Stomach (tissue), 8 donors: ENCODE measurements at regions not wholly inside any gene's neighbourhood (a gene's known extent, or its start where the extent isn't known, plus 50 kb on each side); places are given as distances from the start of the nearest gene placed in this dataset.

ENCODE experiments used
- DNase-seq, 2 donors: peaks; one replicate each; pipeline versions ENCODE4 v3.0.0 to v3.0.0-alpha.2; 2013 to 2019
- H3K27ac ChIP-seq, 5 donors: fragments of 200-600 bp in 4 of 5; sonication (generic) in 4 of 5; one replicate each; pipeline ENCODE4 v1.5.1; 2013 to 2019; ENCODE audit warnings: mild to moderate bottlenecking in 1 of 5, moderate library complexity in 1 of 5
- H3K27me3 ChIP-seq, 3 donors: fragments of 200-600 bp; sonication (generic); one replicate each; pipeline ENCODE4 v1.5.1; 2017 to 2019; ENCODE audit warnings: mixed run types in 1 of 3
- H3K36me3 ChIP-seq, 4 donors: fragments of 200-600 bp; sonication (generic); 1 replicate in 3 of 4; 2 replicates in 1 of 4; pipeline ENCODE4 v1.5.1; 2016 to 2019
- H3K4me1 ChIP-seq, 4 donors: fragments of 200-600 bp; sonication (generic); one replicate each; pipeline ENCODE4 v1.5.1; 2016 to 2019
- H3K4me3 ChIP-seq, 4 donors: fragments of 200-600 bp; sonication (generic) in 3 of 4; one replicate each; pipeline ENCODE4 v1.5.1; 2016 to 2019; ENCODE audit warnings: mild to moderate bottlenecking in 1 of 4
- H3K9me3 ChIP-seq, 4 donors: fragments of 200-600 bp; sonication (generic); one replicate each; pipeline ENCODE4 v1.5.1; 2016 to 2019
- CTCF ChIP-seq, 7 experiments: fragments of 450-650 bp in 4 of 7; fragments of 200-600 bp in 3 of 7; sonication (generic) in 3 of 7; IDR thresholded peaks; one replicate each; pipeline ENCODE4 v1.5.1; 2016 to 2019; ENCODE audit warnings: antibody characterized with exemption in 7 of 7, control low read depth in 2 of 7, mild to moderate bottlenecking in 1 of 7
- EP300 ChIP-seq: sonication (generic); formaldehyde crosslinking; IDR thresholded peaks from one replicate; pipeline ENCODE4 v1.6.1; 2017; ENCODE audit warnings: antibody characterized with exemption
- POLR2A ChIP-seq, 4 donors: fragments of 450-650 bp; IDR thresholded peaks; one replicate each; pipeline ENCODE4 v1.6.1; 2016; ENCODE audit warnings: antibody characterized with exemption in 4 of 4, control low read depth in 2 of 4, mild to moderate bottlenecking in 1 of 4, moderate library complexity in 1 of 4
- POLR2AphosphoS5 ChIP-seq, 3 donors: sonication (generic); formaldehyde crosslinking; IDR thresholded peaks; one replicate each; pipeline ENCODE4 v1.6.1; 2016; ENCODE audit warnings: antibody characterized with exemption in 3 of 3
- WGBS, 5 donors: extraction: QIAGEN DNeasy Blood & Tissue Kit in 3 of 5; methylation state at CpG; one replicate each; pipeline versions ENCODE4 v1.1.5 to v1.1.7; 2013 to 2018; 5-methylcytosine and 5-hydroxymethylcytosine counted together
- intact Hi-C: fragments of 100-400 bp; cut with DNase I; formaldehyde crosslinking; loops from one replicate; pipeline ENCODE4 v1.15.1; 2023; ENCODE audit warnings: low total_unique reads
- donor health status: healthy with polysubstance abuse.
- donor health status: Bipolar disorder and iron deficiency.
- donor health status: healthy.

GRCh38 chr2:16332681-16333557, 332.7 kb downstream of the CYRIA start:
- intact Hi-C loops = no loop called here
- DNase-seq = peak in 1 of 2 donors; percentile 43
- WGBS, 5 donors = 47 to 69% (median 58%) methylated on average over 8 of the region's 8 CpGs

GRCh38 chr2:16331772-16332171, 333.9 kb downstream of the CYRIA start:
- Histone ChIP-seq H3K27me3 (no peaks in the 10 kb centered on the region), H3K4me3 (no peak overlapping the region), H3K4me1 (peaks cover 0 to 7% (median 0%) of the 10 kb centered on the region in 4 donors), H3K9me3 (no peaks in the 10 kb centered on the region), H3K36me3 (no peaks in the 10 kb centered on the region), H3K27ac (no peak overlapping the region)
- intact Hi-C loops = no loop called here
- no peak for TF ChIP-seq EP300
- no peak for TF ChIP-seq CTCF (IDR thresholded peaks at IDR 0.05)
- TF ChIP-seq POLR2A (IDR thresholded peaks at IDR 0.05) = no peak
- no peak for TF ChIP-seq POLR2AphosphoS5 (IDR thresholded peaks at IDR 0.05)
- no peak for DNase-seq
- 90 to 97% (median 93%) methylated on average over 2 of the region's 2 CpGs for WGBS, 5 donors

More at GRCh38 chr2:16332681-16333557, 332.7 kb downstream of the CYRIA start:
- no peaks in the 10 kb centered on the region for H3K36me3 ChIP-seq
- H3K27ac ChIP-seq = no peak overlapping the region
- H3K4me1 ChIP-seq = peaks cover 0 to 7% (median 0%) of the 10 kb centered on the region in 4 donors
- TF ChIP-seq POLR2AphosphoS5 (IDR thresholded peaks at IDR 0.05) (no peak), CTCF (IDR thresholded peaks at IDR 0.05) (no peak), POLR2A (IDR thresholded peaks at IDR 0.05) (no peak), EP300 (no peak)
- no peaks in the 10 kb centered on the region for H3K9me3 ChIP-seq
- H3K4me3 ChIP-seq = no peak overlapping the region
- no peaks in the 10 kb centered on the region for H3K27me3 ChIP-seq

- H3K27me3 ChIP-seq = no peaks in the 10 kb centered on the region
- H3K9me3 ChIP-seq = no peaks in the 10 kb centered on the region
- 49 to 73% (median 70%) methylated on average over 5 of the region's 5 CpGs for WGBS, 5 donors
- TF ChIP-seq EP300 = no peak
- DNase-seq = peak in 1 of 2 donors; percentile 43
- H3K4me3 ChIP-seq = no peak overlapping the region
- H3K27ac ChIP-seq = no peak overlapping the region
- no peaks in the 10 kb centered on the region for H3K36me3 ChIP-seq
- intact Hi-C loops = no loop called here
- H3K4me1 ChIP-seq = peaks cover 0 to 7% (median 0%) of the 10 kb centered on the region in 4 donors
Observed at GRCh38 chr2:16330982-16331381, 334.7 kb downstream of the CYRIA start.

- peak in 1 of 2 donors; percentile 74 for DNase-seq
- 34 to 58% (median 56%) methylated on average over 8 to 10 of the region's 10 CpGs for WGBS, 5 donors
- Histone ChIP-seq H3K9me3 (no peaks in the 10 kb centered on the region), H3K4me3 (no peak overlapping the region), H3K27ac (no peak overlapping the region), H3K27me3 (no peaks in the 10 kb centered on the region), H3K36me3 (no peaks in the 10 kb centered on the region), H3K4me1 (peaks cover 0 to 7% (median 0%) of the 10 kb centered on the region in 4 donors)
- intact Hi-C loops = no loop called here
- TF ChIP-seq EP300 = no peak
- no peak for TF ChIP-seq POLR2AphosphoS5 (IDR thresholded peaks at IDR 0.05)
- TF ChIP-seq POLR2A (IDR thresholded peaks at IDR 0.05) = no peak
- TF ChIP-seq CTCF (IDR thresholded peaks at IDR 0.05) = no peak
Observed at GRCh38 chr2:16330571-16330970, 335.1 kb downstream of the CYRIA start.

- H3K27me3 ChIP-seq = no peaks in the 10 kb centered on the region
- DNase-seq = peak in 1 of 2 donors; percentile 32
- H3K9me3 ChIP-seq = no peaks in the 10 kb centered on the region
- intact Hi-C loops = no loop called here
- H3K4me3 ChIP-seq = no peak overlapping the region
- H3K27ac ChIP-seq = no peak overlapping the region
- no peaks in the 10 kb centered on the region for H3K36me3 ChIP-seq
- TF ChIP-seq POLR2A (IDR thresholded peaks at IDR 0.05) (no peak), EP300 (no peak), CTCF (IDR thresholded peaks at IDR 0.05) (no peak), POLR2AphosphoS5 (IDR thresholded peaks at IDR 0.05) (no peak)
- H3K4me1 ChIP-seq = peaks cover 0 to 7% (median 0%) of the 10 kb centered on the region in 4 donors
- 82 to 89% (median 83%) methylated on average over 8 of the region's 8 CpGs for WGBS, 5 donors
Observed at GRCh38 chr2:16330012-16330411, 335.6 kb downstream of the CYRIA start.
